ENCODE measurements at regions not wholly inside any gene's neighbourhood (a gene's known extent, or its start where the extent isn't known, plus 50 kb on each side); places are given as distances from the start of the nearest gene placed in this dataset.

GRCh38 chr4:130424211-130424610, 1328.3 kb downstream of the C4orf33 start:
- Mint-ChIP-seq H3K27me3 (no peaks in the 10 kb centered on the region), H3K27ac (no peak overlapping the region), H3K9me3 (peaks cover 5% of the 10 kb centered on the region), H3K4me1 (ENCODE audit: low read depth) (no peaks in the 10 kb centered on the region), H3K4me3 (no peak overlapping the region), H3K36me3 (ENCODE audit: low read depth) (no peaks in the 10 kb centered on the region)
- ChIA-PET CTCF (no interaction called here), POLR2A (no interaction called here)
- Histone ChIP-seq H3K9me3 (ENCODE audit: control insufficient read depth in 1 of 2, insufficient read depth in 1 of 2, low read length in 2 of 2) (peaks cover 0 to 3% of the 10 kb centered on the region in 2 experiments), H3K4me1 (ENCODE audit: insufficient read depth, low read length) (no peaks in the 10 kb centered on the region), H3K27me3 (ENCODE audit: control insufficient read depth in 1 of 2, insufficient read depth in 2 of 2, low read length in 2 of 2) (no peaks in the 10 kb centered on the region), H3K4me3 (ENCODE audit: low read length) (no peak overlapping the region), H3K36me3 (ENCODE audit: insufficient read depth, low read length) (no peaks in the 10 kb centered on the region), H3K27ac (ENCODE audit: low read depth in 1 of 2, low read length in 2 of 2) (no peak overlapping the region)
- DNase-seq = no peak
- intact Hi-C loops (cut with DNase I, micrococcal nuclease) = no loop called here
- TF ChIP-seq CTCF (IDR thresholded peaks at IDR 0.05) = no peak
- no peak for ATAC-seq (ENCODE audit: poor library complexity)

DNA sequence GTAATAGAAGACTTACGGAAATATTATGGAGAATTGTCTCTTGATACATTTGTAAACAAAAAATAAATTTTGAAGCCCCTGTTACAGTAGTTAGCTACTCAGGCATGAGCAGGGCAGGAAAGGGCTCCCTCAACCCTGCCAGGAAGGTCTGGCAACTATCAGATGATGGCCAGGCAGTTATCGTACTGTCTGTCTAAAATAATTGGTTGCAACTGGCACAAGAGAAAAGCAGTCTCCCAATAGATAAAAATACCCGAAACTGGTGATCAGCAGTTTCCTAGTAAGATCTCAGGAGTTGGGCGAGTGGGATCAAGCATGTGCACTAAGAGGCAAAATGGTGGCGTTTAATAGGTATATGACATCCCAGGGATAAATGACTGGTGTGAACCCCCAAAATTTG, 1336.3 kb downstream of the C4orf33 start:
- no peaks in the 10 kb centered on the region for H3K4me1 ChIP-seq (ENCODE audit: insufficient read depth, low read length)
- DNase-seq = no peak
- ATAC-seq (ENCODE audit: poor library complexity) = no peak
- Mint-ChIP-seq H3K36me3 (ENCODE audit: low read depth) (no peaks in the 10 kb centered on the region), H3K4me3 (no peak overlapping the region), H3K9me3 (peaks cover 15% of the 10 kb centered on the region), H3K27me3 (no peaks in the 10 kb centered on the region), H3K4me1 (ENCODE audit: low read depth) (no peaks in the 10 kb centered on the region), H3K27ac (no peak overlapping the region)
- no peak for TF ChIP-seq CTCF (IDR thresholded peaks at IDR 0.05)
- ChIA-PET CTCF (no interaction called here), POLR2A (no interaction called here)
- peaks cover 0 to 2% of the 10 kb centered on the region in 2 experiments for H3K9me3 ChIP-seq (ENCODE audit: control insufficient read depth in 1 of 2, insufficient read depth in 1 of 2, low read length in 2 of 2)
- H3K27ac ChIP-seq (ENCODE audit: low read depth in 1 of 2, low read length in 2 of 2) = no peak overlapping the region
- intact Hi-C loops (cut with DNase I, micrococcal nuclease) = no loop called here
- no peaks in the 10 kb centered on the region for H3K36me3 ChIP-seq (ENCODE audit: insufficient read depth, low read length)
- no peaks in the 10 kb centered on the region for H3K27me3 ChIP-seq (ENCODE audit: control insufficient read depth in 1 of 2, insufficient read depth in 2 of 2, low read length in 2 of 2)
- H3K4me3 ChIP-seq (ENCODE audit: low read length) = no peak overlapping the region

DNA sequence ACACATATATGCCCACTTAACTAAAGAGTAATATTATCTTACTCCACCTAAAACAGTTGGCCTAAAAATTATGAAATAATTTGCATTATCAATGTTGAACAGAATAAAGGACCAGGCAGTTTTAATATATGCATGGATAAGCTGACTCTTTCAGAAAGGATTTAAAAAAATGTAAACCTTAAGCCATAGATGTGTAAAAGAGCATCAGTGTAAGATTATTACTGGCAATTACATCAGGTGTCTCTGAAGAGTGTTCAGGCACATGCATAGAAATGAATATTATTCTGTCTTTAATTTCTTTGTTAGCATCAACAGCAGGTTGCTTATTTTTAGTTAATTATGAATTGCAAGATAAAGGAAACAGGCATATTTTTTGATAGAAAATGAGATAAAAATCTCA, 1353.8 kb downstream of the C4orf33 start:
- Mint-ChIP-seq H3K27ac (no peak overlapping the region), H3K27me3 (no peaks in the 10 kb centered on the region), H3K9me3 (peaks cover 12% of the 10 kb centered on the region), H3K4me3 (no peak overlapping the region), H3K4me1 (ENCODE audit: low read depth) (no peaks in the 10 kb centered on the region), H3K36me3 (ENCODE audit: low read depth) (no peaks in the 10 kb centered on the region)
- no peak for ATAC-seq (ENCODE audit: poor library complexity)
- H3K4me1 ChIP-seq (ENCODE audit: insufficient read depth, low read length) = no peaks in the 10 kb centered on the region
- no peaks in the 10 kb centered on the region for H3K36me3 ChIP-seq (ENCODE audit: insufficient read depth, low read length)
- no peak overlapping the region for H3K4me3 ChIP-seq (ENCODE audit: low read length)
- H3K9me3 ChIP-seq (ENCODE audit: control insufficient read depth in 1 of 2, insufficient read depth in 1 of 2, low read length in 2 of 2) = peaks cover 5 to 6% of the 10 kb centered on the region in 2 experiments
- POLR2A ChIA-PET = no interaction called here
- no peak for DNase-seq
- CTCF ChIA-PET = no interaction called here
- TF ChIP-seq CTCF (IDR thresholded peaks at IDR 0.05) = no peak
- intact Hi-C loops (cut with DNase I, micrococcal nuclease) = no loop called here
- H3K27me3 ChIP-seq (ENCODE audit: control insufficient read depth in 1 of 2, insufficient read depth in 2 of 2, low read length in 2 of 2) = no peaks in the 10 kb centered on the region
- no peak overlapping the region for H3K27ac ChIP-seq (ENCODE audit: low read depth in 1 of 2, low read length in 2 of 2)

Measured in CD4-positive, alpha-beta T cell (primary cell).